ENCODE measurements at regions not wholly inside any gene's neighbourhood (a gene's known extent, or its start where the extent isn't known, plus 50 kb on each side); places are given as distances from the start of the nearest gene placed in this dataset.

- no peak for TF ChIP-seq CHD7 (IDR thresholded peaks at IDR 0.05; ENCODE audit: insufficient replicate concordance, low read length)
- TF ChIP-seq SIN3A (conservative IDR thresholded peaks at IDR 0.05 in 1 of 2, IDR thresholded peaks at IDR 0.05 in 1 of 2; ENCODE audit: low read depth in 1 of 2, low read length in 2 of 2), result no peak
- TF ChIP-seq ATF3 (IDR thresholded peaks at IDR 0.05; ENCODE audit: insufficient read depth, low read depth, low read length), result no peak
- TF ChIP-seq NANOG (IDR thresholded peaks at IDR 0.05; ENCODE audit: insufficient read depth, low read depth, low read length, poor library complexity, severe bottlenecking), result no peak
- no peak for TF ChIP-seq SP2 (IDR thresholded peaks at IDR 0.05; ENCODE audit: low read length)
- no peak for TF ChIP-seq HDAC6 (IDR thresholded peaks at IDR 0.05; ENCODE audit: low read depth, low read length)
- no peak for TF ChIP-seq RBBP5 (IDR thresholded peaks at IDR 0.05; ENCODE audit: borderline replicate concordance, low read depth, low read length)
- no peak for TF ChIP-seq SP4 (IDR thresholded peaks at IDR 0.05; ENCODE audit: low read length)
Observed at GRCh38 chr18:56268952-56269351, 369.4 kb downstream of the TXNL1 start (continued).

Measured in H1 (cell line).